Right lung (tissue), 2 donors: ENCODE measurements at regions not wholly inside any gene's neighbourhood (a gene's known extent, or its start where the extent isn't known, plus 50 kb on each side); places are given as distances from the start of the nearest gene placed in this dataset.
"Not testable (repeated sequence)": the region's sequence is repeated elsewhere in the genome, so short reads cannot be mapped to it uniquely, and the experiment has no call there.

Experiments used
- DNase-seq, 2 donors: peaks; one replicate each; pipeline ENCODE4 v3.0.0-alpha.2; 2013

DNA sequence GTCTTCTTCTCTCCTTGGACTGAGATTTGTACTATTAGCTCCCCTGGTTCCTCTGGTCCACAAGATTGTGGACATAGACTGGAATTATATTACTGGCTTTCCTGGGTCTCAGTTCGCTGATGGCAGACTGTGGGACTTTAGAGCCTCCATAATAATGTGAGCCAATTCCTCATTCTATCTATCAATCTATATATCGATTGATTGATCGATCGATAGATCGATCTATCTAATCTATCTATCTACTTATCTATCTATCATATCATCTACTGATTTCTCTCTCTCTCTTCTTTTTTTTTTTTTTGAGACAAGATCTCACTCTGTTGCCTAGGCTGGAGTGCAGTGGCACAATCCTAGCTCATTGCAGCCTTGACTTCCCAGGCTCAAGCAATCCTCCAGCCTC lies 51.5 kb upstream of the DDR1 start:
- no peak for DNase-seq

DNA sequence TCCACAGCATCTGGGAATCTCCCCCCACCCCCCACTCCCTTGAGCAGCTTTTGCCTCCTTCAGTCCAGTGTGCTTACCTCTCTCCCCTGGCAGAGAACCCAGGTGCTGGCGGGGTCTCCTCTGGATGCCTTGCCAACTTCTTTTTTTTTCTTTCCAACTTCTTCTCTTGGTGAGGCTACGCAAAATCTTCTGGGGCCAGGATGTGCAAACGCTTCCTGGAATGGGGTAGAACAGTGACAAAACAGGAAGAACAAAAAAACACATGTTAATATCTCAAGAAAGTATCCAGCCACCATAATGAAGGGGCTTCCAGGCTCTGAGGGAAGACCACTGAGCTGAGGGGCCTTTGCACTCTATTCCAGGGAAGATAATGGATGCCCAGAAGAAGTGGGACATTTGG lies 53.9 kb upstream of the DDR1 start:
- no peak for DNase-seq

DNA sequence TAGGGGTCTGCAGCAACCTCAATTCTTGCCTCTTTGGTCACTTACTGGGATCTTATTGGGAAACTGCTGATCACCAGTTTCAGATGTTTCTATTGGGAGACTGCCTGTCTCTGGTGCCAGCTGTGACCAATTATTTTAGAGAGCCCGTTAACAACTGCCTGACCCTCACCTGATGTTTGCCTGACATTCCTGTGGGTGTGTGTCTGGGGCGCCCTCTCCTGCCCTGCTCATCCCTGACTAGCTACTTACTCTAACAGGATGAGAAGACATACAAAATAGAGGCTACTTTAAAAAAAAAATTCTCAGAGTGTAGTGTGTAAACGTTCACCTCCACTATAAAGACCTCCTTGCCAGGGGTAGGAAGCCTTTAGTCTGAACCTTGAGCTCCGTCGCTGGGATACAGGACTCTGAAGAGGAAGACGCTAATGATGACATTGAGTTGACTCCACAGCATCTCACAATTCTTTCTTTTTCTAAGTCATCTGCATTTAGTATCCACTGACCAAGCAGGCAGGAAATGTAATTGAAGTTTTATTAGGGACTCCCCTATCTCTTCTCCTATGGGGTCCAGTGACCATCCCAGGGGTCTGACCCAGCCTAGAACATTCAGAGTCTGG lies 54.6 kb upstream of the DDR1 start:
- DNase-seq: no peak

DNA sequence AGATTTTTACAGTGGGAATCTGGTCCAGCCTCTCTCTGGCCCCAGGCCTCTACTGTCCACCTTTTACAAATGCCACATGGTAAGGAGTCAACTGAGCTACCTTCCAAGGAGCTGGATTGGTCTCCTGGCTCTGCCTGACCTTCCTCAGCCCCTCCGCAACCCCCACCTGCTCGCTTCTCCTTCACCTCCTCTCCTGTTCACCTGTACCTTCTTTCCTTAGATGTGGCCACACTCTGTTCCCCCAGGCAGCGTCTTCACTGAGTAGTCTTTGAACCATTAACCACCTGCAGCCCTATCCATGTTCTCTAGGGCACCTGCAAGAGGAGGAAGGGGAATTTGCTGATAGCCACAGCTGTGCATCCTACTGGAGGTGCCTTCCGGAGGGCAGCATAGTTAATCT lies 55.3 kb upstream of the DDR1 start:
- DNase-seq: no peak

DNA sequence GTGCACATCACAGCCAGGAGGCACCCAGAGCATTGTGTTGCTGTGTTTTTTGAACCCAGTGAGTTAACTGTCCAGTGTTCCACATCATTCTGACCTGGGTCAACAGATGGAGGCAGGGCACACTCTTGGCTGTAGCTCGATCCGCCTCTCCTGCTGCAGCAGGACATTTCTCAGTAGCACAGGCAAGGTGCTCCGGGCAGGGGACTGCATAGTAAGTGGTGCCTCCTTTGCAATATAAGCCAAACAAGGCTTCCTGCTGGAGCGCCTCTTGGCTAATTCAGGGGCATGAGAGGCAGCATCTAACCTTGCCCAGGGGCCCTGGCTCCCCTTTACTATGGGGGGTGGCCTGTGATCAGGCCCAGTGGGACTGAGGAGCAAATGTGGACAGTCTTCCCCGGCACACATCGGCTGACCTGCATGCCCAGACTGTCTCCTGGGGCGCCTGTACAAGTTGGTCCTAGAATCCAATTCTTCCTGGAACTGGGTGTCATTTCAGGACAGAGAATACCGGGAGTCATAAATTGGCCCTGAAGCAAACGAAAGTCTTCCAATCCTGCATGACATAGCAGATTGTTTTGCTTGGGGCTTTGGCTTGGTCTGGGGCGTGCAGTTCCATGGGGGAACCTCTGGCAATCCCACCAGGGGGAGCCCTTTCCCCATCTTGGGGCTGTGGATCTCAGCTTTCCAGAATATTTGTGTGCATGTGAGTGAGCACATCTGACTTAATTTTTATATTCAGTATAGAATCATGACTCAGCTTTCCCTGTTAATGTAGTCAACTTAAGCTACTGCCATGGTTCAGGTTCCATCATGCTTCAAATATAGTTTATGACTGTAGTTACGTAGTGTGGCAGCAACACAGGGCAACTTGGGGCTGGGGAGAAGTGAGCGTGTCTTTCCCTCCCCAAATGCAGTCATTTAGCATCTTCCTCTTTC lies 56.0 kb upstream of the DDR1 start:
- DNase-seq: peak; percentile 78 to 84

DNA sequence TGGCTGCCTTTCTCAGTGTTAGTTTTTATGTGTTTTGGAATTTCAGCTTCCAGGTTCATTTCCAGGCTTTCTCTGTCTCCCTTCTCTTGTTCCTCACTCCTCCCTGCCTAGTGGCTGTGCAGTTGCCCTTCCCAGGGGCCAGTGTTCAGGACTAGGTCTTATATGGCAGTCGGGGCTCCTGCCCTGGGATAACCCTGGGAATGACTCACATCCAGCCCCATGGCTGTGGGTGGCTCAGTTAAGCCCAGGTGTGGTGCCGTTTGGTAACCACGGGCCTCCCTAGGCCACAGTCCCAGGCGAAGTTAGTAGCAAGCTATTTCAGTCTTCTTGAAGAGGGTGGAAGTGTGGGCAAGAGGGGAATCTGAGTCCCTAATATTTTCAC lies 57.4 kb upstream of the DDR1 start:
- DNase-seq: no peak

DNA sequence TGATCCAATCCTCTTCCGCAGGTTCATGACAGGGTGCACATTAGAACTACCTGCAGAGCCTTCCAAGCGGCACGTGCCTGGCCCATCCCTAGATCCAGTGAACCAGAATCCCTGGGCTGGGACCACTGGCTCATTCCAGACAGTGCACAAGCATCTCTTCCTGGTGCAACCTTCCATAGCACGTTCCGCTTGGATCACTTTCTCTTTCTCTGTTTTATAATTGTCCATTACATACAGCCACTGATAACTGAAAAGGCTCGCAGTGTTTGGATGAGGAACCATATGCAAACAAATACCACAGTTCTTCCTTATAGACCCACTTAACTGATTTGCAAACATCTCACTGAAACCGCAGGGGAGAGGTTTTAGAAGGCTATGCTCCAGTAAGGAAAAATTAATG lies 59.6 kb upstream of the DDR1 start:
- DNase-seq: no peak

DNA sequence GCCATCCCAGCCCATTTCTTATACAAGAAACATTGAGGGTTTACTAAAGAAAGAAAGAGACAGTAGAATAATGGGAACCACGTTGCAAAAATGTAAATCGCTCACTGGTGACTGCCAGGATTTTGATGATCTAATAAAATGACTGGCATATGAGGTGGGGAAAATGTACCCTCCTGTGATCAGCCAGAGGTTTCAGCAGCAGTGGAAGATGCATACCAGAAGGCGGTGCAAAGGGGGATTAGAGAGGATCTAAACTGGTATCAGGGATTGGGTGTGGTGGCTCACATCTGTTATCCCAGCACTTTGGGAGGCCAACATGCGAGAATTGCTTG lies 60.8 kb upstream of the DDR1 start:
- no peak for DNase-seq

DNA sequence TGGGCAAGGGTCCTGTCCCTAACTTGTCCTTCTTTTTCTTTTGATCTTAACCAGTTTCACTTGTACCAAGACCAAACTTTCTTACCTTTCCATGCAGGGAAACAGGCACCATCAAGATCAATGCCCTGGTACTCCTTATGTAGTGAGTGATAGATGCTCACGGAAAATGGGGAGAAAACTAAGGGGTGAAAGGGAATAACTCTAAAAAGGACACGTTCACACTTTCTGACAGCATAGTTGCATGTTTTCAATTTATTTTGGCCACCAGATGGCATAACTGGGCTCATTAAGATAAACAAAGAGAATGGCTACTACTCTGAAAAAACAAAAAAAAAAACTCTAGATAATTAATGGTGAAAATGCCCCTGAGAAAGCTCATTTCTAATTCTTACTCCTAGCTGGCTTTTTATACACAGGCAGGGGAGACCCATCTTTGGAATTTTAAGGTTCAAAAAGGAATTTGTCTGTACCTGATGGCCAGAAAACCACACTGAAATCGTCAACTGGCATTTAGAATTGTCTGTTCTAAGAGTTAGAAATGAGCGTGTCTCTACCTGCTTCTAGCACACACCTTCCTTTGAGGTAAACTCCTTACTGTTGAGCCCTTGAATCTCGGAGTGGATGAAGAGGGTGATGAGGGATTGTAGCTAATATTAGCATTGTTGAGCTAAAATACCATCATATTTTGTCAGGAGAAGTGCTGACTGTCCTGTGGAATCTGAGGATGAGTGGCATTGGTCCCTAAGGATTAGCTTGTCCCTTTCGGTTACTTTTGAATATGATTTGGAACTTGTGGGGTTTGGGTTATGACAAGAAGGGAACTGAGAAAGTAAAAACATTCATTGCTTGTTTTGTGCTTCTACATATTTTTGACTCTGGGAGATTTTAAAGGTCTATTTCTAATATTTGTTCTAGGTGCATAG lies 62.2 kb upstream of the DDR1 start:
- DNase-seq: no peak

DNA sequence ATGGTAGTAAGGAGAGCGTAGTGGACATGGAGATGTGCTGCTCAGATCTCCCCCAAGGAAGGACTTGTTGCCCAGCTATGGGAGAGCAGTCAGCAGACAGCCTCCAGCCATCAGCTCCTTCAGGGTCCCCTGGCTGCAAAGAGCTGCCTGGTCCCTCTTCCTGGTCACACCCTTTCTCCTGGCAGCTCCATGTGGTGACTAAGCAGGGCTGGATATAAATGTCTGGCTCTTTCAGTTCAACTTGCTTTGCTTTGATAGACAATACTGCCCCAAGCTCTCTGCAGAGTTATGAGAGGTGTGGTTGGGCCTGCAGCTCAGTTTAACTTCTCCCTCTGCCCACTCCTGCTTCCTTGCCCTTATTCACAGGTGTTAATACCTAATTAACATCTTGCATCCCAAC lies 64.1 kb upstream of the DDR1 start:
- DNase-seq: no peak

DNA sequence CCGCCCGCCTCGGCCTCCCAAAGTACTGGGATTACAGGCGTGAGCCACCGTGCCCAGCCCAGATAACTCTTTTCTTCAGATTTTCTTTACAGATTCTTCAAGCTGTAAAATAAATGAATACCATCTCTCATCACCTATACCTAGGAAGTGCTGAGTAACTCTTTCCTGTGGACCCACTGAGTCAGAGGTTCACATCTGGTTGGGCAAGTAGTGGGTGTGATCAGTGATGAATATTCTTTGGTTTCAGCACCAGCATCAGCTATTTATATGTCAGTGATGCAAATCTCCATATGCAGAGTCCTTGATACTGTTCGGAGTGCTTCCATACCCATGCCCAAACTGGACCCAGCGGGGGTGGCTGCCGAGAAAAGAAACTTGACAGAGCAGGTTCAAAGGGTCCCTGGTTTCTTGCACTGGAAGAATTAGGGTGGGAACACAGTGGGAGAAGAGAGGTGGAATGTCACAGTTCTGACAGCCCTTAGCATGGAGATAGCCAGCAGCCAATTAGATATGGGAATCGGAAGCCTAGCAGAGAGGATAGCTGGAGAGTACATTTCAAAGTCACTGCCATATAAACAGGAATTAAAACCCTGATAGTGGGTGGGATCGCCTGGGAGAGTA lies 64.9 kb upstream of the DDR1 start:
- no peak for DNase-seq

DNA sequence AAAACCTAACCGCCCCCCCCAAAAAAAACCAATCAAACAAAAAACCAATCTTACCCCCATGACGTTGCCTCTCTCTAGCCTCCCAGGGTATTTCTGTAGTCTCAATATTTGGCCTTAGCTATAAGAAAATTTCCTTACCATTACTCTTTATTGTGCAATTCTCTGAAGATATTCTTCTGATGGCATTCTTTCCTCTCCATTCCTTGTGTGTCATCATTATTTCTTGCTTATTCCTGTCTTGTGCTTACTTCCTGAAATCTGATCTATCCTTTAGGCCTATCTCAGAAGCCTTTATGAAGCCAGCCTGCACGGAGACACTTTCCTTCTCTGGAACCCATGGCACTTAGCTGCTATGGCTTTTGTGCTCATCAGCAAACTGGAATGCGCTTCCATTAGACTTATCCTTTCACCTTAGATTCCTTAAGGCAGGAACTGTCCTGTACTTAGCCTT lies 65.9 kb upstream of the DDR1 start:
- DNase-seq: no peak

DNA sequence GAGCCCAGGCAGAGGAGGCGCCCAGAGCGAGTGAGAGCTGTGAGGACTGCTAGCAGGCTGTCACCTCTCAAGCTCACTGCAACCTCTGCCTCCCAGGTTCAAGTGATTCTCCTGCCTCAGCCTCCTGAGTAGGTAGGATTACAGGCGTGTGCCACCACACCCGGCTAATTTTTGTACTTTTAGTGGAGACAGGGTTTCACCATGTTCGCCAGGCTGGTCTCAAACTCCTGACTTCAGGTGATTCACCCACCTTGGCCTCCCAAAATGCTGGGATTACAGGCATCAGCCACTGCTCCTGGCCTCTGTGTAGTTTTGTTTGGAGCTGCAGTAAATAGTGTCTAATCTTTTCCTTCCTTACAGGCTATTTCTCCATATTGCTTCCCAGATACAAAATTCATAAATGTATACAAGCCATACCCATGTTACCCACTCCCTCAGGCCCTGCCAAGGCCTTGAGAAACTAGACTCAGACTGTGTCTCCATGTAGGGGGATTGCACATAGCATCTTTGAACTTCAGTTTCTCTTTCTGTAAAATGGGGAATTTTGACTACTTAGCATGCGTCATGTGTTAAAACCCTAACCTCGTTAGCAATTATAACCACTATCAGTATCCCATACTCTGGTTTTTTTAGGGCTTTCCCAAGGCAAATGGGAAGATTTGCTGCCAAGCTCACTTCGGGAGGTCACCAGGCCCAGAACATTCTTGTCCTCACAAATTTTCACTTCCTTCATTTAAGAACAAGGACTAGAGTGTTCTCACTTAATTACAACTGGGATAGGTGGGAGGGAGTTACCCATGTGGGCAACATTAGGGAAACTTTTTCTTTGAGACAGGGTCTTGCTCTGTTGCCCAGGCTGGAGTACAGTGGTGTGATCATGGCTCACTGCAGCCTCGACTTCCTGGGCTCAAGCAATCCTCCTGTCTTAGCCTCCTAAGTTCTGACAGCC lies 67.3 kb upstream of the DDR1 start:
- no peak for DNase-seq

DNA sequence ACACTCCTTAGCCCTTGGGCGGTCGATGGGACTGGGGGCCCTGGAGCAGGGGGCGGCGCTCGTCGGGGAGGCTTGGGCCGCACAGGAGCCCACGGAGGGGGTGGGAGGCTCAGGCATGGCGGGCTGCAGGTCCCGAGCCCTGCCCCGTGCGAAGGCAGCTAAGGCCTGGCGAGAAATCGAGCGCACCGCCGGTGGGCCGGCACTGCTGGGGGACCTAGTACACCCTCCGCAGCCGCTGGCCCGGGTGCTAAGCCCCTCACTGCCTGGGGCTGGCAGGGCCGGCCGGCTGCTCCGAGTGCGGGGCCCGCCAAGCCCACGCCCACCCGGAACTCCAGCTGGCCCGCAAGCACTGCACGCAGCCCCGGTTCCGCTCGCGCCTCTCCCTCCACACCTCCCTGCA lies 68.0 kb upstream of the DDR1 start:
- DNase-seq: not testable (repeated sequence)

DNA sequence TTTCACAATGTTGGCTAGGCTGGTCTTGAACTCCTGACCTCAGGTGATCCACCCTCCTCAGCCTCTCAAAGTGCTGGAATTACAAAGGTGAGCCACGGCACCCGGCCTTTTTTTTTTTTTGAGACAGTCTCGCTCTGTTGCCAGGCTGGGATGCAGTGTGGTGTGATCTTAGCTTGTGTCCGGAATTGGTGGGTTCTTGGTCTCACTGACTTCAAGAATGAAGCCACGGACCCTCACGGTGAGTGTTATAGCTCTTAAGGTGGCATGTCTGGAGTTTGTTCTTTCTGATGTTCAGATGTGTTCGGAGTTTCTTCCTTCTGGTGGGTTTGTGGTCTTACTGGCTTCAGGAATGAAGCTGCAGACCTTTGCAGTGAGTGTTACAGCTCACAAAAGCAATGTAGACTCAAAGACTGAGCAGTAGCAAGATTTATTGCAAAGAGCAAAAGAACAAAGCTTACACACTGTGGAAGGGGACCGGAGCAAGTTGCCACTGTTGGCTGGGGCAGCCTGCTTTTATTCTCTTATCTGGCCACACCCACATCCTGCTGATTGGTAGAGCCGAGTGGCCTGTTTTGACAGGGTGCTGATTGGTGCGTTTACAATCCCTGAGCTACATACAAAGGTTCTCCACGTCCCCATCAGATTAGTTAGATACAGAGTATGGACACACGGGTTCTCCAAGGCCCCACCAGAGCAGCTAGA lies 69.1 kb upstream of the DDR1 start:
- not testable (repeated sequence) for DNase-seq

DNA sequence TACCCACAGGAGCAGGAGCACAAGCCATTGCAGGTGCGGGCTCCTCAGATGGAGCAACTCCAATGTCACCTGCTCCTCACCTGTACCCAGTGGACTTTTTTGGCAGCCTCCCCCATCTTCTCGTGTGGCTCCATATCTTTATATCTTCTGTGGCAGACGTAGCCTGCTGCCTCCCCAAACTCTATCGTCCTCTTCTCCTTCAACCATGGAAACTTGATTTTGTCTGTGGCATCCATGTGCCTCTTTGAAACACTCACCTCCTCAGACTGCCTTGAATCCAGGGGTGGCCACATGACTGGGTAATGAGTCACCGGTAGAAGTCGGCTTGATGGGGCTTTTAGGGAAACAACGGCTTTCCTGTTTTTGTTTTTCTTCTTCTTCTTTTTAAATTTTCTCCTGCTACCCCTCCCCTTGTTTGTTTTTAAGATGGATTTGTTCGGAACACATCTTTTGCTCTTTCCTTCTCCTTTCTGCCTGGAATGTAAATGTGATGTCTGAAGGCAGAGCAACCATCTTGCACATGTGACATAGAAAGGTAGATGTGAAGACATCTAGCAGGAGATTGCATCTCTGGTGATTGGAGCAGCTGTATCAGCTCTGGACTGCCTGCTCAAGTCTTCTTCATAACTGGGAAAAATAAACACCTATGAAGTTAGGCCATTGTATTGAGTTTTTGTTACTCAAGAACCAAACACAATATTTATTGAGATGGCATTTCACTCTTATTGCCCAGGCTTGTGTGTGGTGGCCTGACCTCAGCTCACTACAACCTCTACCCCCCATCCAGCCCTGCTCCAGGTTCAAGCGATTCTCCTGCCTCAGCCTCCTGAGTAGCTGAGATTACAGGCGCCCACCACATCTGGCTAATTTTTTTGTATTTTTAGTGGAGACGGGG lies 69.9 kb upstream of the DDR1 start:
- DNase-seq: no peak

DNA sequence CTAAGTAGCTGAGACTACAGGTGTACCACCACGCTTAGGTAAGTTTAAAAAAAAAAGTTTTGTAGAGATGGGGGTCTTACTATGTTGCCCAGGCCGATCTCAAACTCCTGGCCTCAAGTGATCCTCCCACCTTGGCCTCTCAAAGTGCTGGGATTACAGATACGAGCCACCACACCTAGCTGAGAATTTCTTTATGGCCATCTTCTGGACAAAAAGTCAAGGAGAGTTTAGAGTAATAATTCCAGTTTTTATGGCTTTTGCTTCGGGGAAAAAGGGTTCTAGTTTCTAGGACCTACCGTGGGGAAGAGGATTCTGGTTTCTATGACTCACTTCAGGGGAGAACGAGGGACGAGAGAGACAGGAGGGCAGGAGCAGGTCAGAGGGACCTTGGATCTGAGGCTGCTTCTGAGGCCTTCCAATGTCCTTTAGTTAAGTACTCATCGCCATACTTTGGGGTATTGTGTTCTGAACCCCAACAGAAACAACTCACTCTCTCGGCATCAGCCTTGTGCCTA lies 69.3 kb upstream of the IER3 start:
- no peak for DNase-seq

DNA sequence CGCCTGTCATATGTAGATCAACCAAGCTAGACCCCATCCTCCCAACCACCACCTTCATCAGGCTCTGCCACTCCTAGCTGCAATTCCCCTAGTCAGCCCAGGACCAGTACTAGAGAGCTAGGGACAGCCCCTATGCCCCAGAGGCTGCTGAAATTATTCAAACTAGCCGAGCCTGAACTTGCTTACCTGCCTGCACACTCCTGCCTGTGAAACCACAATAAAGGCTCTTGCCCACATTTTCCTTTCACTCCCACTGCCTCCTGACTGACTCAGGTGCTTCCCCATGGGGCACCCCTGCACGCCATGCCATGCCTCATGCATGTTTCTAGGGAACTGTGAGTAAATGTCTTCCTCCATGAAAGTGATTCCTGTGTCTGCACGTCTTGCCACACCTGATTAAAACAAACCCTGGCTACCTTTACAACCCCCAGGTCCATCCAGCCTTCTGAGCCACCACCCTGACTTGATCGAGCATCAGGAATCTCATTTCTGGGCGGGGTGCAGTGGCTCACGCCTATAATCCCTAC lies 66.5 kb upstream of the IER3 start:
- no peak for DNase-seq

DNA sequence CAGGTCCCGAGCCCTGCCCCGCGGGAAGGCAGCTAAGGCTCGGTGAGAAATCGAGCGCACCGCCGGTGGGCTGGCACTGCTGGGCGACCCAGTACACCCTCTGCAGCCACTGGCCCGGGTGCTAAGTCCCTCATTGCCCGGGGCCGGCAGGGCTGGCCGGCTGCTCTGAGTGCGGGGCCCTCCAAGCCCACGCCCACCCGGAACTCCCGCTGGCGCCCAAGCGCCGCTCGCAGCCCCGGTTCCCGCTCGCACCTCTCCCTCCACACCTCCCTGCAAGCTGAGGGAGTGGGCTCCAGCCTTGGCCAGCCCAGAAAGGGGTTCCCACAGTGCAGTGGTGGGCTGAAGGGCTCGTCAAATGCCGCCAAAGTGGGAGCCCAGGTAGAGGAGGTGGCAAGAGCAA lies 63.2 kb upstream of the IER3 start:
- not testable (repeated sequence) for DNase-seq
